Psoas muscle (tissue), 7 donors: ENCODE measurements at regions not wholly inside any gene's neighbourhood (a gene's known extent, or its start where the extent isn't known, plus 50 kb on each side); places are given as distances from the start of the nearest gene placed in this dataset.

Experiments
- ATAC-seq, 4 donors: fragments of 200-7000 bp; cut with Tn5 transposase; one replicate each; pipeline ENCODE4 v1.9.1; 2020; ENCODE audit warnings: moderate library complexity in 3 of 4, mild to moderate bottlenecking in 2 of 4
- DNase-seq, 2 donors: peaks; one replicate each; pipeline ENCODE4 v3.0.0-alpha.2; 2020
- H3K27ac ChIP-seq: fragments of 200-600 bp; one replicate; pipeline ENCODE4 v1.8.0; 2022
- H3K27me3 ChIP-seq, 3 donors: fragments of 200-600 bp in 1 of 3; one replicate each; pipeline versions ENCODE4 v1.6.1 to v1.8.0; 2013 to 2022; ENCODE audit warnings: low read length in 2 of 3, mild to moderate bottlenecking in 2 of 3, moderate library complexity in 1 of 3; ENCODE audit not compliant: insufficient read depth in 3 of 3
- H3K36me3 ChIP-seq, 2 donors: fragments of 200-600 bp in 1 of 2; one replicate each; pipeline versions ENCODE4 v1.6.1 to v1.8.0; 2013 to 2022; ENCODE audit warnings: low read depth in 1 of 2, mild to moderate bottlenecking in 1 of 2, moderate library complexity in 1 of 2; ENCODE audit not compliant: insufficient read depth in 1 of 2
- H3K4me1 ChIP-seq: fragments of 200-600 bp; one replicate; pipeline ENCODE4 v1.8.0; 2022
- H3K4me3 ChIP-seq: fragments of 200-600 bp; one replicate; pipeline ENCODE4 v1.8.0; 2022; ENCODE audit warnings: mild to moderate bottlenecking
- H3K9me3 ChIP-seq: fragments of 200-600 bp; one replicate; pipeline ENCODE4 v1.8.0; 2022
- CTCF ChIP-seq: fragments of 200-600 bp; IDR thresholded peaks from one replicate; pipeline ENCODE4 v1.8.0; 2022; ENCODE audit warnings: antibody characterized with exemption
- WGBS, 3 donors: extraction: QIAGEN DNeasy Blood & Tissue Kit; methylation state at CpG; one replicate each; pipeline versions ENCODE4 v1.1.6 to v1.1.7; 2013; 5-methylcytosine and 5-hydroxymethylcytosine counted together
- intact Hi-C, 2 donors: fragments of 100-400 bp; cut with DNase I; formaldehyde crosslinking; loops; one replicate each; pipeline versions ENCODE4 v1.11.0 to v1.14.2; 2022
- donor health status: healthy with polysubstance abuse.
- donor health status: DM: no; HTN: no; CAD: no; lungs with moderate emphysema.
- donor health status: Bipolar disorder and iron deficiency.
- donor health status: healthy.
- donor health status: DM: yes; HTN: yes; CAD: no.
- donor health status: DM: no; HTN: no; CAD: no.
- donor health status: DM: yes; HTN: yes; CAD: no.

GRCh38 chr7:67817481-67817880 lies 820.8 kb downstream of the TYW1 start:
- no peaks in the 10 kb centered on the region for H3K36me3 ChIP-seq
- 91 to 96% (median 94%) methylated on average over 1 of the region's 1 CpG for WGBS, 3 donors
- intact Hi-C loops, result no loop called here

DNA sequence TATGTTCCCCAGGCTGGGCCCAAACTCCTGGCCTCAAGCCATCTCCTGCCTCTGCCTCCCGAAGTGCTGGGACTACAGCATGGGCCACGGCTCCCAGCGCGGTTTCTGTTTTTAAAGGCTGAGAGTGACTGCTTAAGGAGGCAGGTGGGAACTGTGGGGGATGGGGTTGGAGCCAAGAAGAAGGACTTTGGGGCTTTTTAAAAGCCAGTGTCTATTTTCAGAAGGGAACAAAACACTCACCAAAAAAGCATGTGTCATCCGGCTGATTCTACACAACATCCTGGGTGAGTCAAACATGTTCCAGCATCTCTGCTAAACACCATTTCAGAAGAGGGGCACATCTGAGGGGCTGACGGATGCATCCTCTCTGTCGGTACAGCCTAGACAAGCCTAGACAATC lies 824.5 kb downstream of the TYW1 start:
- ATAC-seq (no peak), DNase-seq (no peak)
- Histone ChIP-seq H3K4me1 (no peaks in the 10 kb centered on the region), H3K27me3 (no peaks in the 10 kb centered on the region), H3K4me3 (no peak overlapping the region), H3K27ac (no peak overlapping the region), H3K9me3 (no peaks in the 10 kb centered on the region), H3K36me3 (no peaks in the 10 kb centered on the region)
- WGBS, 3 donors, result 65 to 77% (median 67%) methylated on average over 7 of the region's 7 CpGs
- no peak for TF ChIP-seq CTCF
- intact Hi-C loops, result no loop called here

More at GRCh38 chr7:67817481-67817880, 820.8 kb downstream of the TYW1 start:
- DNase-seq (no peak), ATAC-seq (no peak)
- H3K27me3 ChIP-seq, result no peaks in the 10 kb centered on the region
- no peak for TF ChIP-seq CTCF
- no peaks in the 10 kb centered on the region for H3K4me1 ChIP-seq
- H3K27ac ChIP-seq, result no peak overlapping the region
- no peaks in the 10 kb centered on the region for H3K9me3 ChIP-seq
- H3K4me3 ChIP-seq, result no peak overlapping the region

DNA sequence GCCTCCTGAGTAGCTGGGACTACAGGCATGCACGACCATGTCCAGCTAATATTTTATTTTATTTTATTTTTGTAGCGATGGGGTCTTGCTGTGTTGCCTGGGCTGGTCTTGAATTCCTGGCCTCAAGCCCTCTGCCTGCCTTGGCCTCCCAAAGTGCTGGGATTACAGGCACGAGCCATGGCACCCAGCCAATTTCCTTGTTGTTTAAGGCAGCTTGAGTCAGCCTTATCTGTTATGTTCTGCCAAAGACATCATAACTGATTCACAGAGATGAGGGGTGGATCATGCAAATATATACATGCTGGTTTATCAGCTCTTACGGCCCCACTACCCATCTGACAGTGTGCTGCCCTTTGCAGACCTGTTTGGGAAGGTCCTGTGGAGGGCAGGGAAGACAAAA lies 826.7 kb downstream of the TYW1 start:
- H3K9me3 ChIP-seq, result no peaks in the 10 kb centered on the region
- no peak for ATAC-seq
- DNase-seq, result no peak
- TF ChIP-seq CTCF, result no peak
- no peak overlapping the region for H3K4me3 ChIP-seq
- no peaks in the 10 kb centered on the region for H3K27me3 ChIP-seq
- WGBS, 3 donors, result 36 to 45% (median 41%) methylated on average over 4 of the region's 4 CpGs
- H3K4me1 ChIP-seq, result no peaks in the 10 kb centered on the region
- no peaks in the 10 kb centered on the region for H3K36me3 ChIP-seq
- intact Hi-C loops, result no loop called here
- H3K27ac ChIP-seq, result no peak overlapping the region

DNA sequence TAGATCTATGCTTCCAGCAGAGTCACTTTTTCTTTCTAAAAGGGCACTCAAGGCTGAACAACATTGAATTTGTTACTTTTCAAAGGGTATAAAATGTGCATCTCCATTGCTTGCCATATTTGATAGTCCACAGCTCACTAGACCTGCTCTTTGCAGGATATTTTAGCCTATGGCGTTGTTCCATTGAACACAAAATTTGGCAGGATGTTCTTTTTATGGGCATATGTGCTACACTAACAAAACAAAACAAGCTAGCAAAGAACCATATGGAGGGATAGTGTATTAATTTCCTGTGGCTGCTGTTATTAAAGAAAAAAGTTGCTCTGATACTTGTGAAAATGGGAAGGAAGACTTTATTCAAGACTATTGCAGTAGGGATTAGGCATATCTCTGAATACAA lies 828.7 kb downstream of the TYW1 start:
- no peak for TF ChIP-seq CTCF
- H3K9me3 ChIP-seq, result no peaks in the 10 kb centered on the region
- no peaks in the 10 kb centered on the region for H3K4me1 ChIP-seq
- DNase-seq, result no peak
- intact Hi-C loops, result no loop called here
- H3K4me3 ChIP-seq, result no peak overlapping the region
- H3K27me3 ChIP-seq, result no peaks in the 10 kb centered on the region
- no peaks in the 10 kb centered on the region for H3K36me3 ChIP-seq
- 60 to 80% (median 75%) methylated on average over 1 of the region's 1 CpG for WGBS, 3 donors
- no peak overlapping the region for H3K27ac ChIP-seq
- ATAC-seq, result no peak

DNA sequence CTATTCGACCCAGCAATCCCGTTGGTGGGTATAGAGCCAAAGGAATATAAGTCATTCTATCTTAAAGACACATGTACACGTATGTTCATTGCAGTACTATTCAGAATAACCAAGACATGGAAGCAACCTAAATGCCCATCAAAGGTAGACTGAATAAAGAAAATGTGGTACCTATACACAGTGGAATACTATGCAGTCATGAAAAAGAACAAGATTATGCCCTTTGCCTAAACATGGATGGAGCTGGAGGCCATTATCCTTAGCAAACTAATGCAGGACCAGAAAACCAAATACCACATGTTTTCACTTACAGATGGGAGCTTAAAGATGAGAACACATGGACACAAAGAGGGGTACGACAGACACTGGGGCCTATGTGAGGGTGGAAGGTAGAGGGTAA lies 845.3 kb downstream of the TYW1 start:
- 92 to 93% (median 92%) methylated on average over 4 of the region's 4 CpGs for WGBS, 3 donors
- no peak for TF ChIP-seq CTCF
- ATAC-seq, result no peak
- H3K36me3 ChIP-seq, result no peaks in the 10 kb centered on the region
- no peaks in the 10 kb centered on the region for H3K27me3 ChIP-seq
- H3K4me1 ChIP-seq, result no peaks in the 10 kb centered on the region
- no peak overlapping the region for H3K4me3 ChIP-seq
- no peak for DNase-seq
- intact Hi-C loops, result no loop called here
- peaks cover 3% of the 10 kb centered on the region for H3K9me3 ChIP-seq
- H3K27ac ChIP-seq, result no peak overlapping the region
